Neural progenitor cell (in vitro differentiated cells): ENCODE measurements at regions not wholly inside any gene's neighbourhood (a gene's known extent, or its start where the extent isn't known, plus 50 kb on each side); places are given as distances from the start of the nearest gene placed in this dataset.
A peak's percentile ranks its signal among the peaks of the same experiment; 100 is the strongest.

ENCODE experiments used
- DNase-seq: peaks from one replicate; pipeline ENCODE4 v3.0.0-alpha.2; 2016; ENCODE audit warnings: low spot score
- H2AFZ ChIP-seq: fragments of 200-600 bp; sonication (generic); replicated peaks from 2 replicates; pipeline ENCODE4 v1.6.1; 2016; ENCODE audit warnings: antibody characterized with exemption
- H3F3A ChIP-seq: fragments of 200-600 bp; sonication (generic); 2 replicates; pipeline ENCODE4 v1.6.1; 2016; ENCODE audit warnings: antibody characterized with exemption, low read depth
- H3K27ac ChIP-seq: fragments of 200-600 bp; sonication (generic); 2 replicates; pipeline ENCODE4 v1.5.1; 2016; ENCODE audit warnings: mild to moderate bottlenecking
- H3K27me3 ChIP-seq: fragments of 200-600 bp; sonication (generic); 2 replicates; pipeline ENCODE4 v1.6.1; 2016; ENCODE audit warnings: mild to moderate bottlenecking, moderate library complexity
- H3K36me3 ChIP-seq: fragments of 200-600 bp; sonication (generic); 2 replicates; pipeline ENCODE4 v1.5.1; 2016
- H3K4me1 ChIP-seq: fragments of 200-600 bp; sonication (generic); 2 replicates; pipeline ENCODE4 v1.6.1; 2016; ENCODE audit warnings: mixed run types
- H3K4me2 ChIP-seq: fragments of 200-600 bp; sonication (generic); 2 replicates; pipeline ENCODE4 v1.6.1; 2016
- H3K4me3 ChIP-seq: fragments of 200-600 bp; sonication (generic); 2 replicates; pipeline ENCODE4 v1.5.1; 2016
- H3K79me2 ChIP-seq: fragments of 200-600 bp; sonication (generic); 2 replicates; pipeline ENCODE4 v1.6.1; 2016; ENCODE audit warnings: low read depth
- H3K9ac ChIP-seq: fragments of 200-600 bp; sonication (generic); 2 replicates; pipeline ENCODE4 v1.6.1; 2016
- H3K9me3 ChIP-seq: fragments of 200-600 bp; sonication (generic); 2 replicates; pipeline ENCODE4 v1.5.1; 2016; ENCODE audit warnings: low read depth
- H4K20me1 ChIP-seq: fragments of 200-600 bp; sonication (generic); 2 replicates; pipeline ENCODE4 v1.6.1; 2016; ENCODE audit warnings: low read depth
- H3K27ac Mint-ChIP-seq: 3 replicates; pipeline ENCODE4 v1.8.0; 2021; ENCODE audit warnings: mixed read lengths
- H3K27me3 Mint-ChIP-seq: 2 replicates; pipeline ENCODE4 v1.8.0; 2022; ENCODE audit warnings: low read depth, mild to moderate bottlenecking, inconsistent platforms, moderate library complexity, mixed read lengths; ENCODE audit not compliant: insufficient read depth
- H3K36me3 Mint-ChIP-seq: 3 replicates; pipeline ENCODE4 v1.8.0; 2021; ENCODE audit warnings: mixed read lengths
- H3K4me1 Mint-ChIP-seq: 3 replicates; pipeline ENCODE4 v1.8.0; 2021; ENCODE audit warnings: mixed read lengths
- H3K4me3 Mint-ChIP-seq: 3 replicates; pipeline ENCODE4 v1.8.0; 2021; ENCODE audit warnings: mild to moderate bottlenecking, moderate library complexity, mixed read lengths
- H3K9me3 Mint-ChIP-seq: 3 replicates; pipeline ENCODE4 v1.8.0; 2020; ENCODE audit warnings: mixed read lengths
- CTCF ChIP-seq: fragments of 200-600 bp; sonication (generic); IDR thresholded peaks from 2 replicates; pipeline ENCODE4 v1.5.1; 2017; ENCODE audit warnings: antibody characterized with exemption, mild to moderate bottlenecking
- EZH2 ChIP-seq: fragments of 200-600 bp; sonication (generic); IDR thresholded peaks from 2 replicates; pipeline ENCODE4 v1.6.1; 2017; ENCODE audit warnings: antibody characterized with exemption, mild to moderate bottlenecking, moderate library complexity
- EZH2phosphoT487 ChIP-seq: fragments of 200-600 bp; sonication (generic); IDR thresholded peaks from 2 replicates; pipeline ENCODE4 v1.6.1; 2017; ENCODE audit warnings: antibody characterized with exemption

DNA sequence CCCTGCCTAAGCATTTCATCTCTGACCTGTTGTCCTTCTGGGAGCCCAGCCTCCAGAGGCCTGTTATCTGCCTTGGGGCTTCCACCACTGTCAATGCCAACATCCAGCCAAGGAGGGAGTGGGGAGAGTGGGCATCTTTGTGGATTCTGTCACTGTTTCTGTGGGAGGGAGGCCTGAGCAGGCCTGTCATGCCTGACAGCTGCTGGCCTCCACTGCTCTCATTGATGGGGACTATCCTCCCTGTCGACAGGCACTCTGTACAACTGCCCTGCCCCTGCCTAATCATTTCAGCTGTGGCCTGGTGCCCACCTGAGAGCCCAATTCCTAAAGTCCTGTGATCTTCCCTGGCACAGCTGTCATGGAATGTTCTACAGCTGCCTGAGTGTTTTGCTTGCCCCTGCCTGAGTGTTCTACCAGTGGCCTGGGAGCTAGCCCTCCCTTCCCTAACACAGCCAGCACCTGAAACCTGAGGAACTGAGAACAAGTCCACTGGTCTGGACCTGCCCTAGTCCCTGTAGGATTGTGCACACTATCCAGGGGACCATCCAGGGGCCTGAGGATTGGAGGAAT lies 145.3 kb downstream of the FAM83B start:
- no peak overlapping the region for H3K27ac Mint-ChIP-seq
- H3K27me3 Mint-ChIP-seq: no peaks in the 10 kb centered on the region
- no peaks in the 10 kb centered on the region for H3F3A ChIP-seq
- H3K4me1 Mint-ChIP-seq: peaks cover 7% of the 10 kb centered on the region
- no peaks in the 10 kb centered on the region for H3K36me3 ChIP-seq
- no peak overlapping the region for H3K27ac ChIP-seq
- no peak overlapping the region for H3K9ac ChIP-seq
- H3K79me2 ChIP-seq: no peaks in the 10 kb centered on the region
- H3K4me2 ChIP-seq: no peak overlapping the region
- no peak overlapping the region for H2AFZ ChIP-seq
- H3K9me3 ChIP-seq: no peaks in the 10 kb centered on the region
- no peak for DNase-seq
- H4K20me1 ChIP-seq: no peaks in the 10 kb centered on the region
- H3K4me3 Mint-ChIP-seq: no peak overlapping the region
- no peak for TF ChIP-seq CTCF
- no peak for TF ChIP-seq EZH2phosphoT487
- no peak for TF ChIP-seq EZH2
- H3K27me3 ChIP-seq: no peaks in the 10 kb centered on the region
- peaks cover 2% of the 10 kb centered on the region for H3K36me3 Mint-ChIP-seq
- peaks cover 7% of the 10 kb centered on the region for H3K9me3 Mint-ChIP-seq
- no peaks in the 10 kb centered on the region for H3K4me1 ChIP-seq
- no peak overlapping the region for H3K4me3 ChIP-seq

DNA sequence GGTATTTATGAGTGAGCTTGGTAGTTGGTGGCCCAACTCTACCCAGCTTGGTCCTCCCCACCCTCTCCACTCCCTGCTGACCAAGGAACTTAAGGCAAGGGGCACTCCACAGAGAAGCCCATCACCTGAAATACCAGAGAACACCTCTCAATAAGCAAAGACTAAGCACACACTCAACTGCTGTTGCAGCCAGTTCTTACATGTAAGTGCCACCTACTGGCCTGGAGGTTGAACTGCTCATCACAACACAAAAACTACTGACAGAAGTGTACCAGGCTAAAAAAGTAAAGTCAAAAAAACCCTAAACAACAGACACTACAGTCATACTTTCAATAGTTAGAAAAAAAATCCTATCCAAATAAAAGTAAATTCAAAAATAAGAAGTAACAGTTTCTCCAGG lies 146.2 kb downstream of the FAM83B start:
- H3K4me1 Mint-ChIP-seq: peaks cover 7% of the 10 kb centered on the region
- Histone ChIP-seq H3K9me3 (no peaks in the 10 kb centered on the region), H3K27me3 (no peaks in the 10 kb centered on the region), H3K36me3 (no peaks in the 10 kb centered on the region), H3K79me2 (no peaks in the 10 kb centered on the region), H3K4me3 (no peak overlapping the region), H4K20me1 (no peaks in the 10 kb centered on the region), H3K9ac (no peak overlapping the region), H3K27ac (no peak overlapping the region), H3F3A (no peaks in the 10 kb centered on the region), H3K4me2 (no peak overlapping the region), H3K4me1 (no peaks in the 10 kb centered on the region), H2AFZ (no peak overlapping the region)
- TF ChIP-seq CTCF (peak; percentile 49), EZH2 (no peak), EZH2phosphoT487 (no peak)
- H3K27me3 Mint-ChIP-seq: no peaks in the 10 kb centered on the region
- H3K27ac Mint-ChIP-seq: no peak overlapping the region
- DNase-seq: peak; percentile 14
- no peak overlapping the region for H3K4me3 Mint-ChIP-seq
- peaks cover 2% of the 10 kb centered on the region for H3K36me3 Mint-ChIP-seq
- peaks cover 7% of the 10 kb centered on the region for H3K9me3 Mint-ChIP-seq

GRCh38 chr6:54993294-54993693 lies 146.7 kb downstream of the FAM83B start:
- Histone ChIP-seq H3K27me3 (no peaks in the 10 kb centered on the region), H3K36me3 (no peaks in the 10 kb centered on the region), H3F3A (no peaks in the 10 kb centered on the region), H3K9me3 (no peaks in the 10 kb centered on the region), H3K9ac (no peak overlapping the region), H2AFZ (no peak overlapping the region), H3K27ac (no peak overlapping the region), H3K79me2 (no peaks in the 10 kb centered on the region), H3K4me2 (no peak overlapping the region), H4K20me1 (no peaks in the 10 kb centered on the region), H3K4me1 (no peaks in the 10 kb centered on the region), H3K4me3 (no peak overlapping the region)
- no peak overlapping the region for H3K4me3 Mint-ChIP-seq
- H3K36me3 Mint-ChIP-seq: peaks cover 2% of the 10 kb centered on the region
- H3K9me3 Mint-ChIP-seq: peaks cover 7% of the 10 kb centered on the region
- peaks cover 6% of the 10 kb centered on the region for H3K4me1 Mint-ChIP-seq
- TF ChIP-seq CTCF (no peak), EZH2 (no peak), EZH2phosphoT487 (no peak)
- no peak overlapping the region for H3K27ac Mint-ChIP-seq
- H3K27me3 Mint-ChIP-seq: no peaks in the 10 kb centered on the region
- no peak for DNase-seq
